Tibial artery (tissue), 4 donors: ENCODE measurements at regions not wholly inside any gene's neighbourhood (a gene's known extent, or its start where the extent isn't known, plus 50 kb on each side); places are given as distances from the start of the nearest gene placed in this dataset.

Experiments used
- DNase-seq, 2 donors: peaks; one replicate each; pipeline ENCODE4 v3.0.0-alpha.2; 2019
- H3K27ac ChIP-seq, 2 donors: fragments of 200-600 bp; sonication (generic) in 1 of 2; 1 replicate in 1 of 2; 2 replicates in 1 of 2; pipeline ENCODE4 v1.5.1; 2018 to 2019; ENCODE audit warnings: mild to moderate bottlenecking in 1 of 2
- H3K27me3 ChIP-seq, 2 donors: fragments of 200-600 bp; sonication (generic) in 1 of 2; one replicate each; pipeline versions ENCODE4 v1.5.1 to v1.6.0; 2016 to 2019
- H3K36me3 ChIP-seq, 3 donors: fragments of 200-600 bp; sonication (generic) in 2 of 3; one replicate each; pipeline ENCODE4 v1.5.1; 2016 to 2019; ENCODE audit warnings: mild to moderate bottlenecking in 2 of 3
- H3K4me1 ChIP-seq, 4 donors: fragments of 200-600 bp; sonication (generic) in 2 of 4; 1 replicate in 3 of 4; 2 replicates in 1 of 4; pipeline ENCODE4 v1.5.1; 2016 to 2019
- H3K4me3 ChIP-seq, 2 donors: fragments of 200-600 bp; sonication (generic) in 1 of 2; 1 replicate in 1 of 2; 2 replicates in 1 of 2; pipeline ENCODE4 v1.5.1; 2018 to 2019; ENCODE audit warnings: mild to moderate bottlenecking in 2 of 2
- H3K9me3 ChIP-seq, 3 donors: fragments of 200-600 bp; sonication (generic) in 1 of 3; one replicate each; pipeline ENCODE4 v1.5.1; 2016 to 2019
- CTCF ChIP-seq, 2 experiments: fragments of 200-600 bp in 1 of 2; fragments of 450-650 bp in 1 of 2; IDR thresholded peaks; one replicate each; pipeline ENCODE4 v1.5.1; 2017 to 2019; ENCODE audit warnings: antibody characterized with exemption in 2 of 2, mild to moderate bottlenecking in 1 of 2, moderate library complexity in 1 of 2
- intact Hi-C: fragments of 100-400 bp; cut with DNase I; formaldehyde crosslinking; loops from one replicate; pipeline ENCODE4 v1.15.0; 2023; ENCODE audit warnings: low total_unique reads

GRCh38 chr12:90000721-90001120, 292.1 kb upstream of the ATP2B1 start:
- Histone ChIP-seq H3K27ac (no peak overlapping the region), H3K9me3 (no peaks in the 10 kb centered on the region), H3K36me3 (no peaks in the 10 kb centered on the region), H3K4me3 (no peak overlapping the region), H3K4me1 (peaks cover 0 to 9% (median 0%) of the 10 kb centered on the region in 4 donors), H3K27me3 (no peaks in the 10 kb centered on the region)
- DNase-seq = no peak
- intact Hi-C loops = no loop called here
- TF ChIP-seq CTCF (IDR thresholded peaks at IDR 0.05) = no peak

GRCh38 chr12:89999699-90000505, 291.3 kb upstream of the ATP2B1 start:
- Histone ChIP-seq H3K4me3 (no peak overlapping the region), H3K4me1 (peaks cover 0 to 9% (median 0%) of the 10 kb centered on the region in 4 donors), H3K36me3 (no peaks in the 10 kb centered on the region), H3K9me3 (no peaks in the 10 kb centered on the region), H3K27me3 (no peaks in the 10 kb centered on the region), H3K27ac (no peak overlapping the region)
- intact Hi-C loops = no loop called here
- DNase-seq = no peak
- no peak for TF ChIP-seq CTCF (IDR thresholded peaks at IDR 0.05)

- no peaks in the 10 kb centered on the region for H3K9me3 ChIP-seq
- H3K4me1 ChIP-seq = peaks cover 0 to 9% (median 0%) of the 10 kb centered on the region in 4 donors
- H3K27me3 ChIP-seq = no peaks in the 10 kb centered on the region
- intact Hi-C loops = no loop called here
- no peaks in the 10 kb centered on the region for H3K36me3 ChIP-seq
- TF ChIP-seq CTCF (IDR thresholded peaks at IDR 0.05) = no peak
- no peak overlapping the region for H3K27ac ChIP-seq
- no peak overlapping the region for H3K4me3 ChIP-seq
- no peak for DNase-seq
Measured at GRCh38 chr12:89995870-89996269, 287.2 kb upstream of the ATP2B1 start.

- intact Hi-C loops = no loop called here
Measured at GRCh38 chr12:89994911-89995310, 286.3 kb upstream of the ATP2B1 start.

GRCh38 chr12:89993632-89994031, 285.0 kb upstream of the ATP2B1 start:
- Histone ChIP-seq H3K4me3 (no peak overlapping the region), H3K4me1 (no peaks in the 10 kb centered on the region), H3K27ac (no peak overlapping the region), H3K9me3 (no peaks in the 10 kb centered on the region), H3K27me3 (no peaks in the 10 kb centered on the region), H3K36me3 (no peaks in the 10 kb centered on the region)
- no peak for TF ChIP-seq CTCF (IDR thresholded peaks at IDR 0.05)
- no peak for DNase-seq
- intact Hi-C loops = no loop called here

More at GRCh38 chr12:89994911-89995310, 286.3 kb upstream of the ATP2B1 start:
- H3K4me3 ChIP-seq = no peak overlapping the region
- no peaks in the 10 kb centered on the region for H3K9me3 ChIP-seq
- DNase-seq = no peak
- no peak overlapping the region for H3K27ac ChIP-seq
- H3K27me3 ChIP-seq = no peaks in the 10 kb centered on the region
- no peak for TF ChIP-seq CTCF (IDR thresholded peaks at IDR 0.05)
- peaks cover 0 to 5% (median 0%) of the 10 kb centered on the region in 4 donors for H3K4me1 ChIP-seq
- H3K36me3 ChIP-seq = no peaks in the 10 kb centered on the region
